Hypothalamus (tissue), 51 donors: ENCODE measurements at regions not wholly inside any gene's neighbourhood (a gene's known extent, or its start where the extent isn't known, plus 50 kb on each side); places are given as distances from the start of the nearest gene placed in this dataset.
A peak's percentile ranks its signal among the peaks of the same experiment; 100 is the strongest.
"Not testable (repeated sequence)": the region's sequence is repeated elsewhere in the genome, so short reads cannot be mapped to it uniquely, and the experiment has no call there.

Experiments
- DNase-seq, 51 donors: peaks; one replicate each; lab custom pipeline; 2025; lab: John Stamatoyannopoulos, UW

DNA sequence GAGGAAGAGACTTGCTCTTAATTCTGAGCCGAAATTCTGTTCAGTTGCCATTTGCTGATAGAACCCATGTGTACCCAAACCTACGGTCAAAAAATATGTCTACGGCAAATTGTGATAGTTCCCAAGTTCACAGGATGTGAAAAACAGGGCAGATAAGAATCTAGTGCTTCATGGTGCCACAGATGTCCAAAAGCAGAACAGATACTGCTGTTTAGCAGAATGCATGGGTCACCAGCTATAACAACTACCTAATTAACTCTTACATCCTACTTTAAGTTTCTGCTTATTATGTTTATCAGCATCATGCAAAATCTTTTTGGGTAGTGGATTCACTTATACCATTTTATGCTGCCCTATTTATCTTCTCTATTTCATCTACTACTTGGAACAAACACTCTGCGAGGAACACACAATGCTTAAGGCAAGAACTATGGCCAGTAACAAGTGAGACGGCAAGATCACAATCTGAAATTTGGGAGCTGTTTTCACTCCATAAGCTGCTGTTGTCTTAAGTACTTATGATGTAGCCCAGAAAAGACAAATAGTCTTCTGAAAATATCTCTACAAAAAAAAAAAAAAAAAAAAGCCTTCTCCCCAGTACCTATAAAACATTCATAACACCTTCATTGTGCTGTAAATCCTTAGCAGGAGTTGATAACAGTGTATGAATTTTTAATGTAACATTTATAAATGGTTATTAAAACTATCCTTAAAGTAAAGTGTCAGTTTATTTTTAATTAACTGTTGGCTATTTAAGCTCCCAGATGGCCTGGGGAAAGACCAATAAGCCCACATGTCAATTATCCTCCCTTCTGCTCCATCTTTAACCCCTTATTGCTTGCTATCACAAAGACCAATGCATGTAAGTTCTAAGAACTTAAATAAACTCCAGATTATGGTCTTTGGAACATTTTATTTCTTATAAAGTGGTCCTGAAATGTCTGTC, 232.3 kb downstream of the TLR4 start:
- DNase-seq, result no peak

DNA sequence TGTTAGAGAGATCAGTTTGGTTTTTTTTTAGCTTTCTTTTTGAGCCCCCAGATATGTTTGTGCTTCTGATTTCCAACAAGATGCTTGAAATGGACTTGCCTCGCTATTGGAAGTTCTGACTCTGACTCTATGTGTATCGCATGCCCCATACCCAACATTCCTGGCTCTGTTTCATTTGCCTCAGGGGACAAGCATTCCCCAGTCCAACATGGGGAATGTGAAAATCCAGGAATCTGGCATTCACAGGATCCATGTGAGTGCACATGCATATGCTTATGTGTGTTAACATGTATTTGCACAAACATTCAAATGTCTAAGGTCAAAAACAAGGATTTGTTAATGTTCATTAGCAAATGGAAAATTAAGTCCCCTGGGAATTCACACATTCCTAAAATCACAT, 233.9 kb downstream of the TLR4 start:
- DNase-seq, result no peak

DNA sequence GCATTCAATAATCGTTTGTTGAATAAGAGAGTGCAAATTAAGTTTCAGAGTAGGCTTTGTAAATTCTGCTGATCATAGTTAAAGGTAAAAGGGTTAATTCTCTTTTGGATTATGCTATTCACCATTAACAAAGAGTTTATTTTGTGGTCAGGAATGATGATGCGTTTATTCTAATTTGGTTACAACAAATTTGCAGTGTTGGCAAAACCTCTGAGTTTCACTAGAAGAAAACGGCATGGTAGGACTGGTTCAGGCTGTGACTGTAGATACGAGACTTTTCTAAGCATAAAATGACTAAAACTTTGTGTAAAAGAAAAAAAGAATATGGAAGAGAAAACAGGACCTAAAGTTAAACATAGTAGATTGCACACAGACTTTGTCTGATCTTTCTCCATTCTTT, 234.7 kb downstream of the TLR4 start:
- DNase-seq, result no peak

DNA sequence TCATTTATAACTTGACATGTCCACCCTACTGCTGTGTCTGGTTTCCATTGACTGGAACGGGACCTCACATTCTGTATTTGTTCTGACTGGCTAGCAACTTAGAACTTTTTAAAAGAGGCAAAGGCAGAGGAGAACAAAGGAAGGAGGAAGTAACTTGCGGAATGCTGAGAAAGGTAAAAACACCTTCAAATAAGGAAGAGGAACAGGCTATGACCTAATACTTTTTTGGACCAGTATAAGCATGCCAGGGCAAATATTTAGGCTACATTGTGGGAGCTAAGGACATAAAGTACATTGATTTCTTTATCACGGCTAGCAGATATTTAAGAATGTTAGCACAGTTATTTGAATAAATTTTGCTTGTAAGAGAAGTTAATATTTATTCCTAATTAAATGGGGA, 240.5 kb downstream of the TLR4 start:
- DNase-seq, result not testable (repeated sequence)

DNA sequence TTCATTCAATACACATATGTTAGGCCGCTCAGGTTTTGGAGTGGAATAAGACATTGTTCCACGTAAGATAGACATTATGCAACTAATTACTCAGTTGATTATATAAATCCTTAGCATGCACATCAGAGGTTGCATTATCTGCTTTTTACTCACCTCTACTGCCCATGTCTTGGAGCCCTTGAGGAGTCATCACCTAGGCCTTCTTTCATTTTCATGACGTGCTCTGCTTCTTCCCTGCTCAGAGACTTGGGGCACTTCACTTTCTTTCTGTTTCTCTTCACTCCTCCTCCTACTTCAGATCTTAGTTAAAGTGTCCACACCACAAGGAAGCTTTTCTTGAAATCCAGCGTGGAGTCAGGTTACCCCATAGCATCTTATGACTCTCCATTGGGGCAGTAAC, 241.1 kb downstream of the TLR4 start:
- DNase-seq, result no peak

DNA sequence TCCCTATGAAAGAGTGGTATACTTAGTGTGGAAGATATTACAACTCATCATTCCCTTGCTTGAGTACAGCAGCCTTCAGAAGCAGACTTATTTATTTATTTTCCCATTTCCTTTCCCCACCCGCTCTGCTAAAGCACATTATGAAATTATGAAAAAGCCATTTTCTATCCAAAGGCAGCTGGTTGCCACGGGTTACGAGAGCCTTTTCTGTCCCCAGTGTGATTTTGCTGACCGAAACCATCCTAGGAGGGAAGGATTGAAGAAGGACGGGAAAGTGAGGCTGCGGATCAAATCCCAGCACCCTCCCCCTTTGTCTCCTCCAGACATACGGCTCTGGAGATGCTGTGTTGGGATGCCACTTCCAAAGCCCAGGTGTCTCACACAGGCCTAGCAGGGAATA, 246.9 kb downstream of the TLR4 start:
- peak in 2 of 51 donors; percentile 3 to 9 for DNase-seq

DNA sequence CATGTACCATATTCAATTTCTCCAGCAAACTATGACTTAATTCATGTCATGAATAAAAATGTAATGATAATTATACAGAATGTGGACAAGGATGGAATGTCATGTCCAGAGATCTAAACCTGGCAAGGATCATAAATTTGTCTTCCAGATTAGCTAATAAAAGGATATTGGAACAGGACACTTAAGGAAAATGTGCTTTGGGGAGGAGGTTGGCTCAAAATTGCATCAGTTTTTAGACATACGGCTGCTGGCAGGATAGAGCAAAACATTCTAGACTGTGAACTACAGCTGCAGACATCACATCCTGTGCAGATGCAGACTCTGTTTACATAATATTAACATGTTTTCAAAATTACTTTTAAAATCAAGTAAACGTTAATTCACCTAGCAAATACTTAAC, 248.4 kb downstream of the TLR4 start:
- DNase-seq, result no peak

DNA sequence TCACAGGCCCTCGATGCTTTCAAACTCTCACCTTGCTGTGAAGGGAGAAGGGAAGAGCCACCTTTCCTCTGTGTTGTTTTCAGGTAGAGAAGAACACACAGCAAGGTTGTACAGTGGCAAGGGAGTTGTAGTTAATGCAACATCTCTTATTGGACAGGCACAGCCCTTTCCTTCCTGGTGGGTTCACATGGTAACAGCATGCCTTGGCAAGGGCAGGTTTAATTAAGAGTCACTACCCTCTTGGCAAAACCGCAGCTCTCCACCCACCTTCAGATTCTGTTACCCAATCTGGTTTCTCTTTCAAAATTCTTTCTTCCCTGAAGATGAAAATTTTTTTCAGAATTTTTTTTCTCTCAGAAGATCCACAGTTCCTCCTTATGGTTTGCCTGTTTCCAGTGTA, 253.1 kb downstream of the TLR4 start:
- no peak for DNase-seq

DNA sequence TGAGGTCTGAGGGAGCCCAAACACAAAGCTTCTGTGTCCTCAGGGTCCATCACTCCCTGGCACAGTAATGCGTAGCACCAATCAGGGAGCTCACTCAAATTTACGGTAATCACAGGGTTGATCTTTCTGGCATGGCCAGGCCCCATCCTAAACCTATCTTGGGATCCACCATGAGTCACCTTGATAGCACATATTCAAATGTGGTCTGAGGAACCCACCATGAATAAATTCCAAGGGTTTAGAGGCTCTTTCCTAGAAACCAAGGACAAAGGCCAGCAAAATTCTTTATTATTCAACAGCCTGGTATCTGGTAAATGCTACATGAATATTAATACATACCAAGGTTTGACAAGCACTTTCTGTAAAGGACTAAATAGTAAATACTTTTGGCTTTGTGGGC, 254.5 kb downstream of the TLR4 start:
- no peak for DNase-seq

DNA sequence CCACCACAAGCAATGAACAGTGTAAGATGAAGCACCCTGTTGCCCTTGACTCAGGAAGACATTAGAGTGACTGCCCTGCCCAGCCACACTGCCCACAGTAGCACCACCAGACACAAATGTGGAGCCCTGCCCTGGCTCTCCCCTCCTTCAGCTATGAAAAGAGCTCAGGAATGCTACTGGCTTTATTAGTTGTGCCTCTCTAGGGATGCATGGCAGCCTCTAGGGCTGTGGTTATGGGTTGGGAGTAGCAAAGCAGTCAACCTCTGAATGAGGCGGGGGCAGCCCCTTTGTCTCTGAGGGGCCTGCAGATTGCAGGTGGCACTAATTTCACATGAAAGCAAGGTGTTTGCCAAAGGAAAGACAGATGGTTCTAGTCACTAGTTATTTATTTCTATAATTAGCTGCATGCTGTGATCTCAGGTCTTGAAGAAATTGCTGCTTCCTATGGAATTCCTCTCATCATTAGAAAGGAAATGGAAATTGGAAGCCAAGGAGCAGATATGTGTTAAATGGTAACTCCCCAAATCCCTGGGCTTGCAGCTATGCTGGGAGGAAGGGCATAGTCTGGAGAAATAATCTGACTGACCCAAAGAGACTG, 259.4 kb downstream of the TLR4 start:
- no peak for DNase-seq

DNA sequence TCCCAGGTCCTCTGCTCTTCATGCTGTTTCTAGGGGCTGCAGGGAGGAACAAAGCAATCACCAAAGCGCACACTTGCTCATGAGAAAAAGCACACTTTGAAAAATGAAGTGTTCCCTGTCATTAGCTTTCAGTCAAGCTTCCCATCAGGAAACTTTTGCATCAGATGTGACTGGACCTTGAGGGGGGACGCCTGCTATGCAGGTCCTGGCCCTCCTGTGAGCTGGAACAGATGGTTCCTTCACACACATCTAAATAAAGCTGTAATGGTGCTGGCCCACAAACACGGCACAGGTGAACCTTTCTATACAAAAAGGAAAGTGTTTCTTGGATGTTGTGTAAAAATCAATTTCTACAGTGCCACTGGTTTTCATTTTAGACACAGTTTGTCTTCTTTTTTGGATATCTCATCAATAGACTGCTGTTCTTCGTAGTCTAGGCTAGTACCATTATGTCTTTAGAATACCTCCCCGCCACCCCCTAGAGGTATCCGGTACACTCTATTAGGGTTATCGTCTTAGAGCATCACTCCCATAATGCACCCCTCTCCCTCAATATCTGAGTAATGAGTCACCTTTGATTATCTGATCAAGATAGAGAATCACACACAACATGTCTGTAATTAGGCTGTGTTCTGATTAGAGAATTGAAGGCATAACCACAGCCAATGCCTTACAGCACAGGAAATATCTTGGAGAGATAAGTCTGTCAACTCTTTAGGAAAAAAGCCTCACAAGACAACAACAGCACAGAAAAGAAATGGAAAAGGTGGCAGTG, 266.3 kb downstream of the TLR4 start:
- no peak for DNase-seq

DNA sequence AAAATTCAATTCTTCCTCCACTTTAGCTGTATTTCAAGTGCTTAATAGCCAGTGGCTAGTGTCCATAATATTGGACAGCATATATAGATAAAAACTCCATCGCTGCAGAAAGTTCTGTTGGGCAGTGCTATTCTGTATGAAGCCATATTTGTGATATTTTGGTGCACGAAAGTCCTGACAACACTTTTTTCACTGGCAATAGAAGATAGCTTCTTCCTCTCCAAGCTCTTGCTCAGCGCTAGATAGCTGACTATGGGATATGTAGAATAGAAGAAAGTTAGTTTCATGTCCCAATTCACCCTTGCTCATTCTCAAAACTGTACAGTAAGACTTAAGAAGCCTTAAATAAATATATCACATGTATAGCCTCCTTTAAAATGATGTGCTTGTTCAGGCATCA, 269.9 kb downstream of the TLR4 start:
- DNase-seq, result no peak

DNA sequence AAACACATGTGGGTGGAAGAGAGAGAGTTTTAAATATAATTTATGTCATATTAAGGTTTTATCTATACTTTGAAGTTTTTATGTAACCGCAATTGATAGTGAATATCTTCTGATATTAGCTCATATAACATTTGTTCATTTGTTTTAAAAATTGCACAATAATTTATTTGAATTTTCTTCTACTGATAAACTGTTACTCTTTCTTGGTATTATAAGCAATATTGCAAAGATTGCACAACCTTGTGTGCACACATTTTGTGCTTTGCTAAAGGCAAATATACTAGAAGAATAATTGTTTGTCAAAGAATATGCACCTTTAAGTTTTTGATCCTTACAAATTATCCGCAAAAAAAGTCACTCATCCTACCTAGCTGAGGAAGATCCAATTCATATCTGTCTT, 275.7 kb downstream of the TLR4 start:
- no peak for DNase-seq

DNA sequence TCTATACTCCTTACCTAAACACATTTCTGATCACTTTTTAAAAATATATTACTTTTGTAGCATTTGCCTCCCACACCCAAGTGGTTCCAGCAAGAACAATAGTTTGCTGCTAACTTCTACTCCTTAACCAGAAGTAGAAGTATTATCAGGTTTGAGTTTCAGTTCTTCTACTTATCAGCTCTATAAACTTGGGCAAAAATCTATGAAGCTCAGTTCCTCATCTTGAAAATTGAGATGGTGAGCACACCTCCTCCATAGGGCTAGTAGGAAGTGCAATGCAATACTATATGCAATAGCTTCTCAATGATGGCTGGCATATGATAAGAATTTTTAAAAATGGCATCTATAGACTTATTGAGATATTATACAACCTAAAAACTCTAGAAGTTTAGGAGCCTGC, 283.7 kb downstream of the TLR4 start:
- DNase-seq, result no peak

DNA sequence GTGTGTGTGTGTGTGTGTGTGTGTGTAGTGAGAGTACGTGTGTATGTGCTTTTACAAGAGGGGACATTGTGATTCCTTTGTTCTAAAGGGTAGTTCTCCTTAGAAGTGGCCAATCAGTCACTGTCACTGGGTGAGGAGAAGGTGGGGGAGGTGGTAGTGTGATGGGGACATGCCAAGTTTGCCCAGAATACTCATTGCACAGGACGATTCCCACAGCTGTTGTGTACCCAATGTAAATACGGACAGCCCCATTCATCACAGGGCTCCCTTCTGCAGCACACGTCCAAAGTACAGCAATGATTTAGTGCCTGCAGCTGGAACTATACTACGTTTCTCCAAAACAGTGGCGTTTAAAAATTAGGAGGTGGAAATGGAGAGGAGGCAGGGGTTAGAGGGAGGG, 287.8 kb downstream of the TLR4 start:
- DNase-seq, result no peak

DNA sequence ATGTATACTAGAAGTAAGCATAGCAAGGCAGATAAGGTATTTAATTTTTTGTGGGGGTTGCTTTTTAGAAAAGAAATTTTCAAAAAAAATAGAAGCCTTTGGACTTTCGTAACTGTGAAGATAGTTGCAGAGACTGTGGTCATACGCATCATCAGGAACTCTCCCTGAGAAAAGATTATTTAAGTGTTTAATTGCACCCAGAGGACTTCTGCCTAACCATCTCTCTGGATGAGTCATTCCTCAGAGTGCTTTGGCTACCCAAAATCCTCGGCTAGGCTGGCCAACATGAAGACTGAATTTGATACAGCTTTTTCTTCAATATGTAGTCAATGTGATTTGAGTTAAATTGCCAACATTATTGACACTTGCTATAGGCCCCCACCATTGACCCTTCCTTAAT, 296.4 kb downstream of the TLR4 start:
- DNase-seq, result no peak

DNA sequence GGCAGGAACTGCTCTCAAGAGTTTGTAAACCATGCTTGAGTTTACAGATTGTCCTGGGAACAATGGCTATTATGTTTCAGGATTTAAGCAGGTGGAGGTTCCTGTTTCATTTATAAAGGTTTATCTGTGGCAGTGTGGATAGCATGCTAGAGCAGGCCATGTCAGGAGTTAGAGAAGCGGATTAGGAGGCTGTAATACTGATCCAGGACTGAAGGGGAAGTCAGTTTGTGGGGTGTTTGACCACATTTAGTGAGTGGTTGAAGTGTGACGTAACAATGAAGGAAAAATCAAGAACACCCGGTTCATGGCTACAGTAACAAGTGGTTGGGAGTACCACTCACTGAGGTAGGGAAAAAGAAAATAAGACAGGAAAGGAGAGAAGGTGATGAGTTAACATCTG, 299.0 kb downstream of the TLR4 start:
- no peak for DNase-seq

DNA sequence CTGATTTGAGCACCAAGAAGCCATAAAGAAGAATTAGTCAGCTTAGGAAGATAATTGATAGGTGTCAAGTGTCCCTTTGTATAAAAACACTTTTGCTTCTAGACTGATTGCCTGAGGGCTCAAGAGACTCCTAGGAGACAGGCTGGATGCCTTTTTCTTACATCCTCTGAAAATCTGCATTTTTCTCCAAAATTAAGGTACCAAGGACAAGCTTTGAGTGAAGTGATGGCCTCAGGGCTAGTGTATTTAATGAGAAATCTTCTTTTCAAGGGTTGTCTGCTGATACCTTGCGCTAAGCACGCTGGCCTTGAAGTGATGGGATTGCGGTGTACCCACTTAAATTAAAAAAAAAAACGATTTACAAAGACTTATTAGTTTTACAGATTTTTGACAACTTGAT, 304.0 kb downstream of the TLR4 start:
- no peak for DNase-seq

DNA sequence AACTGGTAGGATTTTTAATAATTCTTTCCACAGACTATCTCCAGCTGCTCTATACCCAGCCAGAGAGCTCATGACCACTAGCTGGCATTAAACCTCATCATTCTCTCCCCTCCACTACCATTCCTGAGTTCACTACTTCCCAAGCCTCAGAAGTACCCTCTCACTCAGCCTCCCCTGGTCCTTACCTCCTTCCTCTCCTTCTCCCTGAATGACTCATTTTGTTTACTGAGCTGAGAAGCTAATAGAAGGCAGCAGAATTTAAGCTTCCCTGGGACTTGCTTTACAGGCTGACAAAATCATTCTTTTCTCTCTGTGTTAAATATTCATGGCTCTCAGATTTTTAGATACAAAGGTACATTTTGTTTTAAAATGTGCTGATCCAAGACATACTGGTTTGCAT, 305.4 kb downstream of the TLR4 start:
- DNase-seq, result peak in 2 of 51 donors; percentile 5 to 14

DNA sequence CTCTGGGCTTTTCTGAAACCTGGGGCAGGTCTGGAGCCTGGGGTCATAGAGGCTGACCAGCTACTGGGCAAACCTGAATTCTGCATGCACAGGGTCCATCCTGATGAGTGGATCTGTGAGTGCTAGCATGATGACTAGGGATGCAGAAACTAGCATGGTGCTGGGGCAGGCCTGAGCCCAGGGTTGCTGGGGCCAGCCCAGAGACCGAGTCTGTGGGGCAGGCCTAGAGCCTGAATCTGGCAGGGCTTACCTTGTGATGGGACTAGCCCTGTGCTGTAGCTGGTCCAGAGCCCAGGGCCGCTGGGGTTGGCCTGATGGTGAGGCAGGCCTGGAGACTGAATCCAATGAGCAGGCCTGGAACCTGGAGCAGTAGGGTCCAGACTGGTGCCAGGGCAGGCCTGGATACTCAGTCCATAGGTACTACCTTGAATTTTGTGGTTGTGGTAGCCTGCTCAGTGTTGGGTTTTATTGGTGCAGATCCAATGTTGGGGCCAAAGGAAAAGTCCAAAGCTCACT, 313.5 kb downstream of the TLR4 start:
- DNase-seq, result no peak

DNA sequence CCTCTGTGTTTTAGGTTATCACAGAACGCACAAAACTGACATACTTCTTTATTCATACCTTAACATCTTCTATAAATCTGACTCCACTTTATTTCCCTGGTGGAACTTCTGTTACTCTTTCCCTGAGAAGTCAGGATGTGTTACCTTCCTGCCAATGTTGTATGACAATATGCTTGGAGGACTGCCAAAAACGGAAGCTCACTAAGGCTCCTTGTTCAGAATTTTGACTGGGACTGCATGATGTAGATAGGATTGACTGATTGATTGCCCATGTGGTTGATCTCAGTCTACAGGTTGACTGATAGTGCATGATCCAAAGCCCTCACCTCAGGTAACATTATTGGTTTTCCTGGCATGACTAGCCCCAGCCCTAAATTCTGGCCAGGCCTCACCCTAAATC, 319.4 kb downstream of the TLR4 start:
- no peak for DNase-seq
